GM18951 (cell line): ENCODE measurements at regions not wholly inside any gene's neighbourhood (a gene's known extent, or its start where the extent isn't known, plus 50 kb on each side); places are given as distances from the start of the nearest gene placed in this dataset.

Source experiments
- POLR2A ChIP-seq: IDR thresholded peaks from 4 replicates; pipeline ENCODE4 v1.6.1; 2011; ENCODE audit warnings: mild to moderate bottlenecking; ENCODE audit not compliant: insufficient read length, insufficient read depth; ENCODE audit errors: extremely low read depth
- in situ Hi-C: fragments of 300-500 bp; cut with MboI; formaldehyde crosslinking; loops from one replicate; pipeline ENCODE4 v1.12.0; 2022; ENCODE audit warnings: low sequenced_read_pairs, mixed read lengths, inconsistent platforms; ENCODE audit not compliant: unreplicated experiment

DNA sequence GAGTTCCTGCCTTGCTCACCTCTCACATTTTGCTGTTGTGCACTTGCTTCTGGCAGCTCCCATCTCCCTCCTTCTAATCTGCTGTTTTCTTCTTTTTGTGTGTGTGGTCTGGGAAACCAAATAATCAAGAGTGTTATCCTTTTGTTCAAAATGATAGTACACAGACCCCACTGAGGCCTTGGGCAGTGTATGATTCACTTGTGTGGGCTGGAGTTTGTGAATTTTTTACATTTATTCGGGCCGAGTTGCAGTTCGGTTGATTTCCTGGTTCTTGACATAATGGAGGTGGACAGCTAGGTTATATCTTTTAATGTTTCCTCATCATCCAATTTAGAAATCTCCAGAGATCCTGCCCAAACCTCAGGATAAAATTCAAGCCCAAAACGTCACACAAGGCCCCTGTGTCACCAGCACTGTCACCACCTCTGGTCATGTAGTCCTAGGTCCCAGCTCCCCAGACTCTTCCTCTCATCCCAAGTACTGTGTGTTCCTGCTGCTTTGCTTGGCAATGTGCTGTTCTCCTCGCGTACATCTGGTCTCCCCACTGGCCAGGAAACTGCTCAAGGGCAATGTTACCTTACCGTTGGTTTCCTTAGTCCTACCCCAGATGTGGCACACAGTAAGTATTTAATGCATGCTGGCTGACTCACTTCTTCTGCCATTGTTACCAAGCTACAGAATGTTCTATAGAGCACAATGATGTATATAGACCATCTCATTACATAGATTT is 55.7 kb upstream of the PHACTR2 start:
- in situ Hi-C loops, result no loop called here
- no peak for TF ChIP-seq POLR2A

- no peak for TF ChIP-seq POLR2A
- in situ Hi-C loops, result no loop called here
Measured at GRCh38 chr6:143621159-143621873, 56.4 kb upstream of the PHACTR2 start.

- no peak for TF ChIP-seq POLR2A
- in situ Hi-C loops, result no loop called here
Measured at GRCh38 chr6:143620447-143620846, 57.3 kb upstream of the PHACTR2 start.

DNA sequence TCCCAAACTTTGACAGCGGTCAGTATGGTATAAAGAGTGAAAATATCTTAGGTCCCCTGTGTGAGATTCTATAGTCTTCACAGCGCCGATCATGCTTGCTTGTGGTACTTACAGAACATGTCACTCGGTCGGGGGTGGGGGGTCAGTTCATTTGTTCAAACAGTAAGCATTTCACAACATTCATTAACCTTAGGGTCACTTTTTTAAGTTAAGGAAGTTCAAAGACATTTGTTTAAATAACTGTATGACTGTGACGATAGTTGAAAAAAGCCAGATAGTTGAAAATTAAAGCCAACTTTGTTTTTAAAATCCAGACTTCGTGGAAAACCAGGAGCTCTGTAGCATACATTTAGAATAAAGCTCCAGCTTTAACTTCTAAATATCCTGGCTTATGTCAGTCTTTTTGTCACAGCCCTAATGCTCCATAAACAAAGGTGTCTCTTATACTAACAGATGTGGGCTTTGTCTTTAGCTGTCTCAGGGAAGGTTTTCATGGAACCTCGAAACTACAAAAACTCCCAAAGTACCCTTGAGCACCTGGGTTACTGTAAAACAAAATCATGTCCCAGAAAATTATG is 57.9 kb upstream of the PHACTR2 start:
- no peak for TF ChIP-seq POLR2A
- in situ Hi-C loops, result no loop called here

GRCh38 chr6:143616741-143617140 is 61.0 kb upstream of the PHACTR2 start:
- in situ Hi-C loops, result no loop called here
- TF ChIP-seq POLR2A, result no peak

- in situ Hi-C loops, result no loop called here
Measured at GRCh38 chr6:143615785-143616184, 62.0 kb upstream of the PHACTR2 start.

DNA sequence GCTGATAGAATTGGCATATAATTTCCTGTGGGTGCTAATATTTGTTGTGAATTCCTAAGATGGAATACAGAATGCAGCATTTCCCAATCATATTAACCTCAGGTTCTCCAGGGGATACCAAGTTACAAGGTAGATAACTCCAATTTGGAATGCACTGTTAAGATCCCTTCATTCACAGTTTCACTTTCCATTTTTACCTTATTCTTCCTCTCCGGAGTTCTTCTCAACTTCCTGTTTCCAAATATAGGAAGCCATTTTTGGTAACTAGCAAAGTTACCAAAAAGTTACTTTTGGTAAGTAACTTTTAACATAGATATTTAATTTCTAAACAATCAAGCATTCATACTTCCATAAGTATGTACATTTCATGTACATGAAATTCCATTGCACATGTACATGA is 63.5 kb upstream of the PHACTR2 start:
- TF ChIP-seq POLR2A, result no peak
- in situ Hi-C loops, result no loop called here

More at GRCh38 chr6:143615785-143616184, 62.0 kb upstream of the PHACTR2 start:
- no peak for TF ChIP-seq POLR2A

- no peak for TF ChIP-seq POLR2A
- in situ Hi-C loops, result no loop called here
Measured at GRCh38 chr6:143613749-143614148, 64.0 kb upstream of the PHACTR2 start.

DNA sequence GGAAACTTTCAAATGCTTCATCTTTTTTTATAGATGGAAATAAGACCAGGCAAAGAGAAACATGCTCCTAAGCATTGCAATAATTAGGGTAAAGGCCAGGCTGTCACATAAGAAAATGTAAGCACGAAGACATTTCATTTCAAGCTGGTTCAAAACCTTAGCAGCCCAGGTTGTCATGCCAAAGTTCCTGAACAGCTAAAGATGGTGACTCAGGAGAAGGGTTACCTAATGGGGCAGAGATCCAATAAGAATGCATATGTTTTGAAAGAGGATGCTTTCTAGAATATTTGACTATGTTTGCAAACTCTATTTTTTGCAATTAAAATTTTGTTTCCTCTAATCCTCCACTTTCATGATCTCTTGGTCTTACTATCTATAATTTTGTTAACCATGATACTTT is 65.6 kb upstream of the PHACTR2 start:
- no peak for TF ChIP-seq POLR2A
- in situ Hi-C loops, result no loop called here

DNA sequence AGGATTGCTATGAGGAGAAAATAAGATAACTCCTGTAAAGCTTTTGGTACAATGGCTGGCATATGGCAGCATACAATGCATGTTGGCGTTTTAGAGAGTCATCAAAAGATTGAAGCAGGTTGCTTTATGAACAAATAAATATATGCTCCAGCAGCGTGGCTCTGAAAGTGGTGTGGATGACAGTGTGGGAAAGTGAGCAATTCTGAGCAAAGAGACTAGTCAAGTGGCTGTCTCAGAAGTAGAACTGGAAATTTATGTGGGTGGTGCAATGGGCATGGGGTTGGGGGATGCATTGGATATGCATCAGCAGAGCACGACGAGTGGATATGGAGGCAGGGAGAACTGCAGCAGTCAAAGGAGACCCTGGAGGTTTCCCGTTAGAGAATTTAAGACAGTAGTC is 66.2 kb upstream of the PHACTR2 start:
- no peak for TF ChIP-seq POLR2A
- in situ Hi-C loops, result no loop called here

GRCh38 chr6:143609972-143610371 is 67.8 kb upstream of the PHACTR2 start:
- TF ChIP-seq POLR2A, result no peak
- in situ Hi-C loops, result no loop called here

DNA sequence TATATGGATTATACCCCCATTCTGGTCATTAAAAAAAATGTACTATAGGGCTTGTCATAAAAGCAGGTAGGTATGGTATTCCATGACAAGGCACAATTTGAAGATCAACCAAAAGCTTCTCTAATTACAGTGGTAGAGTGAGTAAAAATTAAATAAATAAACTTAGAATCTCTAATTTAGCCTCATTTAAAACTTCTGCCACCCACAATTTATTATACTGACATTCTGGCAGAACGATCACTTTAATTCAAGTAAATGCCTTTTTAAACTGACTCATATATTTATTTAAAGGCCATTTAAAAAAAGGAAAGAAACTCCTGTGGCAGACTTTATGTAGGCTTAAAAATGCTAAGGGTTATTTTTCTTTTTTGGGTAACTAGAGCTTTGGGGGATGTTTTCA is 68.3 kb upstream of the PHACTR2 start:
- TF ChIP-seq POLR2A, result no peak
- in situ Hi-C loops, result no loop called here

GRCh38 chr6:143608906-143609305 is 68.9 kb upstream of the PHACTR2 start:
- no peak for TF ChIP-seq POLR2A
- in situ Hi-C loops, result no loop called here

GRCh38 chr6:143607974-143608373 is 69.8 kb upstream of the PHACTR2 start:
- TF ChIP-seq POLR2A, result no peak
- in situ Hi-C loops, result no loop called here
